Urinary bladder (tissue), 3 donors: ENCODE measurements at regions not wholly inside any gene's neighbourhood (a gene's known extent, or its start where the extent isn't known, plus 50 kb on each side); places are given as distances from the start of the nearest gene placed in this dataset.

Source experiments
- DNase-seq: peaks from one replicate; pipeline ENCODE4 v3.0.0-alpha.2; 2015; ENCODE audit errors: extremely low spot score
- H3K27ac ChIP-seq: one replicate; pipeline ENCODE4 v1.5.1; 2013; ENCODE audit warnings: low read depth, mild to moderate bottlenecking, moderate library complexity
- H3K36me3 ChIP-seq: one replicate; pipeline ENCODE4 v1.6.1; 2013; ENCODE audit warnings: mild to moderate bottlenecking, moderate library complexity; ENCODE audit not compliant: insufficient read depth
- H3K4me1 ChIP-seq: one replicate; pipeline ENCODE4 v1.6.1; 2013; ENCODE audit warnings: mild to moderate bottlenecking, moderate library complexity; ENCODE audit not compliant: insufficient read depth
- H3K4me3 ChIP-seq: one replicate; pipeline ENCODE4 v1.5.1; 2013; ENCODE audit warnings: low read depth, low read length
- WGBS: extraction: QIAGEN DNeasy Blood & Tissue Kit; methylation state at CpG from one replicate; pipeline ENCODE4 v1.1.7; 2013; 5-methylcytosine and 5-hydroxymethylcytosine counted together
- donor health status: healthy with polysubstance abuse.
- donor health status: healthy.

DNA sequence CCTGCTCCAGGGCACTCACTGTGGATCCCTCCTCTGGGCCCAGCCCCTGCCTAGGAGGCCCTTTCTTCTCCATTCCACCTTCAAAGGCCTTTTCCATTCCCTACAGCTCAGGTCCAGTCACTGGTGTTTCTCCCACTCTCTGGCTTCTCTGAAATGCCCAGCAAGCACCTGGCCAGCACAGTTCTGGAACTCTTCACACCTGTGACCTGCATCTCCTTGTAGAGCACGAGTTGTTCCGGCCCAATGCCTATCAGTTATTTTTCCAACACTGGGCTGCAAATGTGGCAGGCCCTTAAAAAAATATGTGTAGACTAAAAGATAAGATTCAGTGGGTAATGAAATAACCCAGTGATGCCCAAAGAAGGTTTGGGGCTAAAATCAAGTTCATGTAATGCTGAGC lies 87.1 kb downstream of the PRLHR start:
- Histone ChIP-seq H3K4me1 (no peaks in the 10 kb centered on the region), H3K27ac (no peak overlapping the region), H3K36me3 (no peaks in the 10 kb centered on the region), H3K4me3 (no peak overlapping the region)
- 84% methylated on average over 2 of the region's 2 CpGs for WGBS
- DNase-seq = no peak

DNA sequence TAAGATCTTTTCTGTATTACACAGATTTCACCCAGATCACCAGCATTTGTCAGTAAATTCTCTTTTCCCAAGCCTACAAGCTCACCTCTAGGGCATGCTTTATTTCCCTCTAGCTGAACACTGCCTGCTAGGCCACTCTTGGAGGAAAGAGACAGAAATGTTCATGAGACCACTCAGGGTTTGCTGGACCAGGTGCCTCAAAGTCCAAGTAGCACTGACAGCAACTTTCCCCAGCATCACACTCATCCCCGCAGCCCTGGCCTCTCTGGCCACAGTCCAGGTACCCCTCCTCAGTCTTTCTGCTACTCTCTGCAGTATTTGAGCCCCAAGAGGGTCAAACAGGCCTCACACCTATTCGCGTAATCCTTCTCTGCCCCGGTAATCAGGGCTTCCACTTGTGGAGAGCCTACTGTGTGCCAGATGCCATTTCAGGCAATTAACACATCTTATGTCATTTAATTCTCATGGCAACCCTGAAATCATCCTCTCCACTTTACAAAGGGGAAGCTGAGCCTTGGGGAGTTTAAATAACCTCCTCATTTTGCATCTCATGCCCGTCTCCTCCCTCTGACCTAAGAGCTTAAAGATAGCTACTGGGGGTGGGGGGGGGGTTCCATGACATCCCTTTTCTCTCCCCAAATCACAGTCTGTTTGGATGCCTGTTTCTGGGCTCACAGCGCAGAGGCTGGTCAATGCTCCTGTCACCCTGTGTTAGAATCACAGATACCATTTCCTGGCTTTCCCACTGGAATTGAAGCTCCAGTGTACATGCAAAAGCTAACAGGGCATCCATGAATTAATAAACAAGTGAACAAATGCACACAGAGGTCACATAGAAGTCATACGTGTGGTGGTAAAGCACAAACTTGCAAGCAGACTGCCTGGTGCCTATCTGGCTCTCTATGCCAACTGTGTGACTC lies 88.5 kb downstream of the PRLHR start:
- DNase-seq = no peak
- 75% methylated on average over 7 of the region's 7 CpGs for WGBS
- Histone ChIP-seq H3K27ac (no peak overlapping the region), H3K36me3 (no peaks in the 10 kb centered on the region), H3K4me3 (no peak overlapping the region), H3K4me1 (no peaks in the 10 kb centered on the region)

DNA sequence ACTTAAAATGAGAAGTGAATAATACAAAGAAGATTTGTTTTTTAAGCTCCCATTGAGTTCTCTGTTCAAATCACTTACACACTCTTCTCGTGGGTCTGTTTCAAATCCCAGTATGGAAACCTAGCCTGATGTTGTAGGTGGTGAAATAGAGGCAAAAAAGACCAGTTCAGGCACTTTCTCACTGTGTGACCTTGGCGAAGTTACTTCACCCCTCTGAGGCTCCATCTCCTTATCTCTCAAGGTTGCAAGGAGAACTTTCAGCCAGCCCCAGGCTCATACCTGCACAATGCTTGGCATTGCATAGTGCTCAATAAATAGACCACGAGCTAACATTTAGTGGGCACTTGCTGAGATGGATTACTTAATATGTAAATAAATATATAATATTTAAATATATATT lies 90.1 kb downstream of the PRLHR start:
- H3K4me1 ChIP-seq = no peaks in the 10 kb centered on the region
- WGBS = 84% methylated on average over 3 of the region's 3 CpGs
- no peak for DNase-seq
- no peak overlapping the region for H3K4me3 ChIP-seq
- no peak overlapping the region for H3K27ac ChIP-seq
- no peaks in the 10 kb centered on the region for H3K36me3 ChIP-seq

DNA sequence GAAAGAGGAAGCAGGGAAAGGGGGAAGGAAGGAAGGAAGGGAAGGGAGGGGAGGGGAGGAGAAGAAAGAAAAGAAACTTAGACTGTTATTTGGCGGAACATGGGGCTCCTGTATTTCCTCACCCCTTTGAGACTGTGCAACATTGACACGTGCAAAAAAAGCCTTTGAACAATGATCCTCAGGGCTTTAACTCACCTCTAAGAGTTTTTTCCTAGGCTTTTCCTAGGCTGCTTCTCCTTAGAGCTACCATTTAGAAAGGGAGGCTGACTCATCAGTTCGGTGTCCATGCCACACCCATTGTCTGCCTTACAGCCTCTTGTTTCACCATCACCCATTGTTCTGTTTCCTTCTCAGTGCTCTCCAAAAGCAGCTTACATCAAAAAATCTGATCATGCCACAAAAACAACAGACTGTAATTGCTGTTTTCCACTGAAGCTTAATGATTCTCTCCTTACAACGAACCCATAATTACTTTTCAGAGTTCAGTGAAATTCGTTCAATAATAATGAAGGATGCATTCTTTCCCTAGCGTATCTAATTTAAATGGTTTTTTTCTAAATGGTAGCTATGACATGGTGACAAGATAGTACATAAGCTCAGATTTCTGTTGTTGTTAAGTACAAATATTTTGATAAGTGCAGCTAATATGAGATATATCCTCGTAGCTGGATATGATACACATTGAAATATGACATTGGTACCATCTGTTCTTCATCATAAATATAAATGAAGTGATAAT lies 90.8 kb downstream of the PRLHR start:
- Histone ChIP-seq H3K4me1 (no peaks in the 10 kb centered on the region), H3K36me3 (no peaks in the 10 kb centered on the region), H3K27ac (no peak overlapping the region), H3K4me3 (no peak overlapping the region)
- DNase-seq = no peak
- 57% methylated on average over 7 of the region's 7 CpGs for WGBS

DNA sequence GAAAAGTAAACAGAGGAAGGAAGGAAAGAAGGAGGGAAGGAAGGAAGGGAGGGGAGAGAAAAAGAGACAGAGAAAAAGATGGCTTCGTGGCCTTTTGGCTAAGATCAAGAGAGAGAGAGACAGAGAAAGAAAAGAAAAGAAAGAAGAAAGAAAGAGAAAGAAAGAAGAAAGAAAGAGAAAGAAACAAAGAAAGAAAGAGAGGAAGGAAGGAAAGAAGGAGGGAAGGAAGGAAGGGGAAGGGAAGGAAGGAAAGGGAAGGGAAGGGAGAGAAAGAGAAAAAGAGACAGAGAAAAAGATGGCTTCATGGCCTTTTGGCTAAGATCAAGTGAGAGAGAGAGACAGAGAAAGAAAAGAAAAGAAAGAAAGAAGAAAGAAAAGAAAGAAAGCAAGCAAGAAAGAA lies 91.4 kb downstream of the PRLHR start:
- Histone ChIP-seq H3K4me3 (no peak overlapping the region), H3K4me1 (no peaks in the 10 kb centered on the region), H3K36me3 (no peaks in the 10 kb centered on the region), H3K27ac (no peak overlapping the region)
- WGBS = 87% methylated on average over 1 of the region's 1 CpG
- DNase-seq = no peak

DNA sequence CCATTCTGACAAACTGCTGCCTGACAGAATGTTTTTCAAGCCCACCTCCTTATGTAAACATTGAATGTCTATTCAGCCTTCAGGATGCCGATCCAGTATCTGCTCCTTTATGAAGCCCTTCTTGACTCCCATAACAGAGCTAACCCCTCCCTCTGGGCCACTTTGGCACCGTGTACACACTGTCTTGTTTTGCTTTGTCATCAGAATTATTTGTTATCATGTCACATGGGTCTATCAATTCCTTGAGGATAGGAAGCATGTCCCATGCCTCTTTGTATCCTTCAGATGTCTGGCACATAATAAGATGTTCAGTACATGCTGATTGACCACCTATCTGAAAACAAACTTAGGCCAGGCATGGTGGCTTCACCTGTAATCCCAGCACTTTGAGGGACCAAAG lies 92.3 kb downstream of the PRLHR start:
- no peaks in the 10 kb centered on the region for H3K4me1 ChIP-seq
- WGBS = 44% methylated on average over 2 of the region's 2 CpGs
- H3K4me3 ChIP-seq = no peak overlapping the region
- DNase-seq = no peak
- no peaks in the 10 kb centered on the region for H3K36me3 ChIP-seq
- H3K27ac ChIP-seq = no peak overlapping the region

DNA sequence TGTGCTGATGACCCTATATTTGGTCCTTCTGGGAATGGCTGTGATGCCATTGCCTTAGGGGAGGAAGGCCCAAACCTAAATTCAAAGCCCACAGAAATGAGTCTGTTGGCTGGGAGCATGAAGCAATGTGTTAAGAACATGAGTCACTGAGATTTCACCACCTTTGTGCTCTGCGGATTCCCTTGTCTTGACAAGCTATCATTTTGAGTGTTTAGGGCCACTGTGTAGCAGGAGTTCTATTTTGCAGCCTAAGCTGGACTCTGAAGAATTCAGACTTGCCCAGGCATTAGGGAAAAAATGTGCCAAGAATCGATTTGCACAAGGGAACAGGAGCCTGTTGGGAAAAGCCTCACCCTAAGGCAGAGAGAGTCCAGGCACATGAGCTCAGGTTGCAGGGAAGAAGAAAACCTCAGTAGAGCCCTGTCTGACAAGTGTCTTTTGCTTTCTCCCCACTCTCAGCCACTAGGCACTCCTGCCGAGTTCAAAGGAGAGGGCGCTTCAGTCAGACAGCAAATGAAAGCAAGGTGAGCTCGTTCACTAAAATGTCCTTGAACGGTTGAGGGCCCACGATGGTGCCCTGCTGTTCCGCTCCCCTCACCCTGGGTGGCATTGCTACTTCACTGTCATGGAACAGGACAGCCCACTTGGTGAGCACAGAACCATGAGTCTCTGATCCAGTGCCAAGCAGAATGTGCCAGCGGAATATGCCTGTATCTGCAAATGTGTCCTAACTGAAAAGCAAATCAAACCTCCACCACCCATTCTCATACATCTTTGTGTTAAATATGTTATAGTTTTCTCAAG lies 93.6 kb downstream of the PRLHR start:
- 67% methylated on average over 9 of the region's 9 CpGs for WGBS
- no peak for DNase-seq
- Histone ChIP-seq H3K4me3 (no peak overlapping the region), H3K27ac (no peak overlapping the region), H3K4me1 (no peaks in the 10 kb centered on the region), H3K36me3 (no peaks in the 10 kb centered on the region)

DNA sequence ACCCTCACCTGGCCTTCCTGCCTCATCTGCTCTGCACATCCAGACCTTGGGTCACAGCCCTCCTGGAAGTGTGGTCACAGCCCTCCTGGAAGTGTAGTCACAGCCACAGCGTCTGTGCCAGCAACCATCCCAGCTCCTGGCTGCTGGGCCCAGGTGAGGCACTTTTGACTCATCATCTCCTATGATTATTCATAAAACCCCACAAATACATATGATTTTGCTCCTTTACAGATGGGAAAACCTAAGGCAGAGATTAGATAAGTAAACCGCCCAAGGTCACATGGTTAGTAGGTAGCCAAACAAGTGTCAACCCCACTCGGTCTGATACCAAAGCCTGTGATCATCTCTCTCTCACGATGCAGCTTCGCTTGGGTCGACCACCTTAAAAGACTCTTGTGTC lies 94.3 kb downstream of the PRLHR start:
- WGBS = 94% methylated on average over 6 of the region's 6 CpGs
- H3K4me3 ChIP-seq = no peak overlapping the region
- no peaks in the 10 kb centered on the region for H3K36me3 ChIP-seq
- H3K27ac ChIP-seq = no peak overlapping the region
- no peak for DNase-seq
- H3K4me1 ChIP-seq = no peaks in the 10 kb centered on the region

DNA sequence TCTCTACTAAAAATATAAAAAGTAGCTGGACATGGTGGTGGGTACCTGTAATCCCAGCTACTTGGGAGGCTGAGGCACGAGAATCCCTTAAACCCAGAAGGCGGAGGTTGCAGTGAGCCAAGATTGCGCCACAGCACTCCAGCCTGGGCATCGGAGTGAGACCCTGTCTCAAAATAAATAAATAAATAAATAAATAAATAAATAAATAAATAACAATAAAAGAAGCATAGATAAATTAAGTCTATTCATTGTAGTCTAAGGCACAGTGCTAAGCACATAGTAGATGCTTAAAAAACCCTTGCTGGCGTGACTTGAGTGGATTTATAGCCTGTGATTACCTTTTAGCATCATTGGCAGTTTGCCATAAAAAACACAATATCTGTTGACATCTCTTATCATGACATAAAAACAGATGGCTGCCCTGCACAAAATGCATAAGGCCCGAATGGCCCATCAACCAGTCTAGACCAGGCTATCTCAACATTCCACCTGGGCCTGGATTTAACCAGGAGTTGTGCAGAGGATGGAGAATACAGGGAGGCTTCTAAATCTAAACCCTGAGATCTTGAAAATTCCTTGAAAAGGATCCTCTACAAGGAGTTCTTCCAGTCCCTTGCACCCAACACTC lies 94.9 kb downstream of the PRLHR start:
- DNase-seq = no peak
- 85% methylated on average over 6 of the region's 6 CpGs for WGBS
- no peak overlapping the region for H3K4me3 ChIP-seq
- H3K4me1 ChIP-seq = no peaks in the 10 kb centered on the region
- no peaks in the 10 kb centered on the region for H3K36me3 ChIP-seq
- no peak overlapping the region for H3K27ac ChIP-seq

DNA sequence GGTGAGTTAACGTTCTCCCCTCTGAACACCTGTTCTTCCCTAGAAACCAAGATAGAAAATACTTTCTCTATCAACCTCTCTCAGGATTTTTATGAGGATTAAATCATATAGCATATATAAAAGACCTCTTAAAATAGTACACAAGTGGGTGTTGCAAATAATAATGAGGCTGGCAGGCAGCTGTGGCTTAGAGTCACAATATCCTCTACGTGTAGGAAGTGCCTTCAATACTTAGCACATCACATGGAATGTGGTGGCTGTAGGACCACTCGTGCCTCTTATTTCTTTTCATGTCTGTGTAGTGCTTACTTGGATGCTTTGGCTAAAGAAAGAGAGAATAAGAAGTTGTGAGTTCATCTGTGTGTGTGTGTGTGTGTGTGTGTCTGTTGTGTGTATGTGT lies 96.3 kb downstream of the PRLHR start:
- H3K4me1 ChIP-seq = no peaks in the 10 kb centered on the region
- H3K4me3 ChIP-seq = no peak overlapping the region
- 62% methylated on average over 3 of the region's 3 CpGs for WGBS
- no peak overlapping the region for H3K27ac ChIP-seq
- no peak for DNase-seq
- no peaks in the 10 kb centered on the region for H3K36me3 ChIP-seq

DNA sequence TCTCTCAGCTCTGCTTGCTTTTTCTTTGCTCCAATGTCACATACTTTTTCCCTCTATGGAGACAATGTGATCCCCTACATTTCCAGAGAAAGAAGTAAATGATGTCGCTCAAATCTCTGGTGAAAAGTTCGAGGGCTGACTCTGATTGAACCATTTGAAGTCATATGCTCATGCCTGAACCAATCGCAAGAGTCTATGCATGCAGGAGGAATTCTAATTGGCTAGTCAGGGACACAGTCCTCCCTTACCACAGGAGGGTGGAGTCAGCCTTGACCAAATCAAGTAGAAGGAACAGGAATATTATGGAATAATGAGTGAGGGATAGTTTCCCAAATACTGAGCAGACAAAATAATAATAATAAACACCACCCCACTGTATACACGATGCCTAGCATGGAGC lies 96.8 kb downstream of the PRLHR start:
- no peaks in the 10 kb centered on the region for H3K4me1 ChIP-seq
- DNase-seq = no peak
- no peak overlapping the region for H3K4me3 ChIP-seq
- WGBS = 85% methylated on average over 4 of the region's 4 CpGs
- H3K27ac ChIP-seq = no peak overlapping the region
- no peaks in the 10 kb centered on the region for H3K36me3 ChIP-seq

DNA sequence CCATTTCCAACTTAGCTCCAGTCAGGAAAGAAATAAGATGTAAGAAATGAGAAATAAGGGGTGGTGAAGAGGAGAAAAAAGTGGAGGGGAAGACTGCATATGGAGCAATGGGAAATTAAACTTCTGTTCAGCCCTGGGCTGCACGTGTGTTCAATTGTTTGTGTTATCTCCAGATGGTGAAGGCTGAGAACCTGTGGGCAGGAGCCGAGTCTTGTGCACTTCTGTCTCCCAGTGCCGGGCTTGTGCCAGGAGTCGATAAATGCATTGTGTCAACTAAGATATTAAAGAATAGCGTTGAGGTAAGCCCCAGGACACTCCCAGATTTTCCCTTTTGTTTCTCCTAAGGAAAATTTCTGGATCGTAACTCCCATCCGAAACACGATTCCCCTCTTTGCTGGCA lies 98.2 kb downstream of the PRLHR start:
- no peaks in the 10 kb centered on the region for H3K4me1 ChIP-seq
- no peak overlapping the region for H3K27ac ChIP-seq
- no peak overlapping the region for H3K4me3 ChIP-seq
- H3K36me3 ChIP-seq = no peaks in the 10 kb centered on the region
- WGBS = 69% methylated on average over 8 of the region's 8 CpGs
- no peak for DNase-seq

DNA sequence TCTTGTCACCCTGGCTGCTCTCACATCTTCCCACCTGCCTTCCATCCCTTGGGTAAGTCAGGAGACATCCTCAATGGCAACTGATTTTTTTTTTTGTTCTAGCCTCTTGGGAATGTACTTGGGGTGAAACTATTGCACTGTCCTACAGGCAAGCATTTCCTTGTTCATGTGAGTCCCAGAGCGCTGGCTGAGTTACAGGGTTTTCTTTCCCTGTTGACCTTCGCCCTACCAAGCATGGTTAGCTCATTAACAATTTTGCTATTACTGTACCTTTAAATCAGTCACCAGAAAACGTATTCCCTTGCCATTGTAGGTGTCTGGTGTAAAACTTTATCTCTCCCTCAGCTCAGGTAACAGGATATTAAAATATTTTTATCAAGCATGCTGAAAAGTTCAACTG lies 98.9 kb downstream of the PRLHR start:
- Histone ChIP-seq H3K27ac (no peak overlapping the region), H3K4me3 (no peak overlapping the region), H3K4me1 (no peaks in the 10 kb centered on the region), H3K36me3 (no peaks in the 10 kb centered on the region)
- WGBS = 64% methylated on average over 3 of the region's 3 CpGs
- DNase-seq = no peak
